ENCODE measurements at regions not wholly inside any gene's neighbourhood (a gene's known extent, or its start where the extent isn't known, plus 50 kb on each side); places are given as distances from the start of the nearest gene placed in this dataset.

- DNase-seq (ENCODE audit: low spot score), result no peak
Measured at GRCh38 chr5:74954919-74955318, 88.7 kb upstream of the FAM169A start.

GRCh38 chr5:74953937-74954720 lies 87.9 kb upstream of the FAM169A start:
- no peak for DNase-seq (ENCODE audit: low spot score)

GRCh38 chr5:74953554-74953936 lies 87.4 kb upstream of the FAM169A start:
- DNase-seq (ENCODE audit: low spot score), result no peak

GRCh38 chr5:74952406-74952805 lies 86.2 kb upstream of the FAM169A start:
- DNase-seq (ENCODE audit: low spot score), result no peak

- DNase-seq (ENCODE audit: low spot score), result no peak
Measured at GRCh38 chr5:74951865-74952264, 85.7 kb upstream of the FAM169A start.

GRCh38 chr5:74950836-74951515 lies 84.8 kb upstream of the FAM169A start:
- no peak for DNase-seq (ENCODE audit: low spot score)

GRCh38 chr5:74949976-74950375 lies 83.8 kb upstream of the FAM169A start:
- DNase-seq (ENCODE audit: low spot score), result no peak

GRCh38 chr5:74948031-74948546 lies 81.9 kb upstream of the FAM169A start:
- DNase-seq (ENCODE audit: low spot score), result no peak

GRCh38 chr5:74946471-74946870 lies 80.3 kb upstream of the FAM169A start:
- no peak for DNase-seq (ENCODE audit: low spot score)

- DNase-seq (ENCODE audit: low spot score), result peak; percentile 68
Measured at GRCh38 chr5:74945561-74946165, 79.5 kb upstream of the FAM169A start.

- no peak for DNase-seq (ENCODE audit: low spot score)
Measured at GRCh38 chr5:74943905-74944304, 77.7 kb upstream of the FAM169A start.

- no peak for DNase-seq (ENCODE audit: low spot score)
Measured at GRCh38 chr5:74942622-74943286, 76.6 kb upstream of the FAM169A start.

GRCh38 chr5:74940782-74941353 lies 74.7 kb upstream of the FAM169A start:
- DNase-seq (ENCODE audit: low spot score), result no peak

- DNase-seq (ENCODE audit: low spot score), result no peak
Measured at GRCh38 chr5:74938250-74938933, 72.2 kb upstream of the FAM169A start.

- no peak for DNase-seq (ENCODE audit: low spot score)
Measured at GRCh38 chr5:74935752-74936091, 69.5 kb upstream of the FAM169A start.

GRCh38 chr5:74934949-74935751 lies 69.0 kb upstream of the FAM169A start:
- DNase-seq (ENCODE audit: low spot score), result peak; percentile 61

- DNase-seq (ENCODE audit: low spot score), result no peak
Measured at GRCh38 chr5:74927336-74927735, 61.1 kb upstream of the FAM169A start.

GRCh38 chr5:74919487-74919886 lies 53.3 kb upstream of the FAM169A start:
- peak; percentile 19 for DNase-seq (ENCODE audit: low spot score)

- no peak for DNase-seq (ENCODE audit: low spot score)
Measured at GRCh38 chr5:74919041-74919440, 52.9 kb upstream of the FAM169A start.

GRCh38 chr5:74918232-74918669 lies 52.1 kb upstream of the FAM169A start:
- no peak for DNase-seq (ENCODE audit: low spot score)

Data from activated CD4-positive, alpha-beta T cell treated with anti-CD3 and anti-CD28 coated beads, Interleukin-2, Interleukin-4, amounts not matched to agents 100 ng/mL and 50 ng/mL, durations not matched to agents 16 hours and 8 hours (primary cell).